Spleen (tissue), 11 donors: ENCODE measurements at regions not wholly inside any gene's neighbourhood (a gene's known extent, or its start where the extent isn't known, plus 50 kb on each side); places are given as distances from the start of the nearest gene placed in this dataset.

ENCODE experiments used
- DNase-seq: peaks from one replicate; pipeline ENCODE4 v3.0.0-alpha.2; 2020
- H3K27ac ChIP-seq, 8 donors: fragments of 200-600 bp; sonication (generic) in 7 of 8; 1 replicate in 4 of 8; 2 replicates in 4 of 8; pipeline versions ENCODE4 v1.5.0 to v1.8.0; 2016 to 2021; ENCODE audit warnings: inconsistent platforms in 4 of 8, mild to moderate bottlenecking in 4 of 8, moderate library complexity in 1 of 8
- H3K27me3 ChIP-seq, 7 donors: fragments of 200-600 bp; sonication (generic) in 6 of 7; replicated peaks in 1 of 7; 1 replicate in 4 of 7; 2 replicates in 3 of 7; pipeline versions ENCODE4 v1.5.0 to v1.8.0; 2016 to 2021; ENCODE audit warnings: inconsistent platforms in 3 of 7, mild to moderate bottlenecking in 1 of 7
- H3K36me3 ChIP-seq, 6 donors: fragments of 200-600 bp; sonication (generic) in 5 of 6; 1 replicate in 4 of 6; 2 replicates in 2 of 6; pipeline versions ENCODE4 v1.5.0 to v1.8.0; 2016 to 2021; ENCODE audit warnings: inconsistent platforms in 2 of 6
- H3K4me1 ChIP-seq, 6 donors: fragments of 200-600 bp; sonication (generic) in 5 of 6; 1 replicate in 3 of 6; 2 replicates in 3 of 6; pipeline versions ENCODE4 v1.5.0 to v1.8.0; 2016 to 2021; ENCODE audit warnings: inconsistent platforms in 3 of 6
- H3K4me3 ChIP-seq, 8 donors: fragments of 200-600 bp; sonication (generic) in 7 of 8; 1 replicate in 4 of 8; 2 replicates in 4 of 8; pipeline versions ENCODE4 v1.5.0 to v1.8.0; 2016 to 2021; ENCODE audit warnings: inconsistent platforms in 4 of 8, mild to moderate bottlenecking in 4 of 8, moderate library complexity in 2 of 8
- H3K9me3 ChIP-seq, 8 donors: fragments of 200-600 bp; sonication (generic) in 7 of 8; 1 replicate in 4 of 8; 2 replicates in 4 of 8; pipeline versions ENCODE4 v1.5.0 to v1.8.0; 2016 to 2021; ENCODE audit warnings: inconsistent platforms in 4 of 8
- POLR2A ChIP-seq, 3 donors: fragments of 450-650 bp; IDR thresholded peaks; one replicate each; pipeline ENCODE4 v1.5.1; 2017; ENCODE audit warnings: antibody characterized with exemption in 3 of 3, mild to moderate bottlenecking in 1 of 3
- POLR2AphosphoS5 ChIP-seq, 3 donors: sonication (generic); formaldehyde crosslinking; IDR thresholded peaks; one replicate each; pipeline ENCODE4 v1.5.1; 2017; ENCODE audit warnings: antibody characterized with exemption in 3 of 3
- WGBS, 5 donors: extraction: QIAGEN DNeasy Blood & Tissue Kit in 3 of 5; methylation state at CpG; one replicate each; pipeline versions ENCODE4 v1.1.5 to v1.1.7; 2013 to 2018; 5-methylcytosine and 5-hydroxymethylcytosine counted together
- intact Hi-C: fragments of 100-400 bp; cut with DNase I; formaldehyde crosslinking; loops from one replicate; pipeline ENCODE4 v1.15.0; 2023; ENCODE audit warnings: low total_unique reads
- TF ChIP-seq, protein P1 (sequence below), 11 experiments: fragments of 200-600 bp in 7 of 11; fragments of 450-650 bp in 4 of 11; sonication (generic) in 4 of 11; IDR thresholded peaks in 8 of 11; conservative IDR thresholded peaks in 3 of 11; 1 replicate in 7 of 11; 2 replicates in 4 of 11; pipeline versions ENCODE4 v1.4.0 to v1.8.0; 2016 to 2021; ENCODE audit warnings: antibody characterized with exemption in 11 of 11, inconsistent platforms in 4 of 11, mild to moderate bottlenecking in 1 of 11
- donor health status: healthy with polysubstance abuse.
- donor health status: DM: no; HTN: no; CAD: no; lungs with moderate emphysema.
- donor health status: DM: no; HTN: no; CAD: no.
- donor health status: Bipolar disorder and iron deficiency.
- donor health status: healthy.
- donor health status: DM: no; HTN: no; CAD: no.
- donor health status: DM: yes; HTN: yes; CAD: no.

DNA sequence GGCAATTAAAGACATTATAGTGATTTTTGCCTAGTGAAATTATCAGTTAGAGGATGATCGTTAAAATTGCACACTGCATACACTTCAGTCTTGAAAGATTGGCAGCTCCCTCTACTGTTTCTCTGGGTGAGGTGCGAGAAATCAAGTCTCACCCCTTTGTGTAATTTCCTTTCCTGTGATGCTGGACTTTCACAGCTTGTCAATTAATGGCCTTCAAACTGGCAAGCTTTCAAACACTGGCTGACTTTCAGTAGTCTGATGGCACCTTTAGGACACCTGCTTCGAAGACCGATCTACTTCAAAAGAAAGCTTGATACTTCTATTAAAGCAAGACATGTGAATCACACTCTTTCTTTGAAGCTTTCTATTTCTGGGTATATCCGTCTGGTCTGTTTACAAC is 706.7 kb upstream of the PTPRD start:
- intact Hi-C loops: no loop called here
- H3K27me3 ChIP-seq: no peaks in the 10 kb centered on the region
- H3K9me3 ChIP-seq: no peaks in the 10 kb centered on the region
- no peaks in the 10 kb centered on the region for H3K4me1 ChIP-seq
- H3K4me3 ChIP-seq: no peak overlapping the region
- H3K27ac ChIP-seq: no peak overlapping the region
- WGBS, 5 donors: 26 to 38% (median 32%) methylated on average over 5 of the region's 5 CpGs
- TF ChIP-seq POLR2AphosphoS5 (IDR thresholded peaks at IDR 0.05) (no peak), POLR2A (IDR thresholded peaks at IDR 0.05) (no peak)
- TF ChIP-seq, protein P1, sequence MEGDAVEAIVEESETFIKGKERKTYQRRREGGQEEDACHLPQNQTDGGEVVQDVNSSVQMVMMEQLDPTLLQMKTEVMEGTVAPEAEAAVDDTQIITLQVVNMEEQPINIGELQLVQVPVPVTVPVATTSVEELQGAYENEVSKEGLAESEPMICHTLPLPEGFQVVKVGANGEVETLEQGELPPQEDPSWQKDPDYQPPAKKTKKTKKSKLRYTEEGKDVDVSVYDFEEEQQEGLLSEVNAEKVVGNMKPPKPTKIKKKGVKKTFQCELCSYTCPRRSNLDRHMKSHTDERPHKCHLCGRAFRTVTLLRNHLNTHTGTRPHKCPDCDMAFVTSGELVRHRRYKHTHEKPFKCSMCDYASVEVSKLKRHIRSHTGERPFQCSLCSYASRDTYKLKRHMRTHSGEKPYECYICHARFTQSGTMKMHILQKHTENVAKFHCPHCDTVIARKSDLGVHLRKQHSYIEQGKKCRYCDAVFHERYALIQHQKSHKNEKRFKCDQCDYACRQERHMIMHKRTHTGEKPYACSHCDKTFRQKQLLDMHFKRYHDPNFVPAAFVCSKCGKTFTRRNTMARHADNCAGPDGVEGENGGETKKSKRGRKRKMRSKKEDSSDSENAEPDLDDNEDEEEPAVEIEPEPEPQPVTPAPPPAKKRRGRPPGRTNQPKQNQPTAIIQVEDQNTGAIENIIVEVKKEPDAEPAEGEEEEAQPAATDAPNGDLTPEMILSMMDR (IDR thresholded peaks at IDR 0.05 in 8 of 11, conservative IDR thresholded peaks at IDR 0.05 in 3 of 11): no peak
- no peak for DNase-seq
- no peaks in the 10 kb centered on the region for H3K36me3 ChIP-seq

DNA sequence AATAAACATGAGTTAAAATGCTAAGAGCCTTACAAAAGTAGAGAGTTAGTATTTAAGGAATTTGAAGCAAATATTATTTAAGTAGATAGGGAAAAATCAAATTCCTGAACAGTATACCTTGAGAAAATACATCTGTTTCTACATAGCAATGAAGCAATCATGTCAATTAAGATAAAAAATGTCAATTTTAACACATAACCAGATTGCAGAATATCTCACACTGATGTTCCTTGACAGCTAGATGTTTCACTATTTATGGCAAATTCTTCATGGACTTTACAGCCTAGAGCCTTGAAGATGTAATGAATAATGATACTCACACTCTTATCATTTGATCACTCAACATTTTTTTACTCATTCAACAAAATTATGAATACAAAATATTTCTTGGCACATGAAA is 708.2 kb upstream of the PTPRD start:
- no peak for DNase-seq
- intact Hi-C loops: no loop called here
- TF ChIP-seq POLR2A (IDR thresholded peaks at IDR 0.05): no peak
- TF ChIP-seq, protein P1 (IDR thresholded peaks at IDR 0.05 in 8 of 11, conservative IDR thresholded peaks at IDR 0.05 in 3 of 11): no peak
- TF ChIP-seq POLR2AphosphoS5 (IDR thresholded peaks at IDR 0.05): no peak
- no peaks in the 10 kb centered on the region for H3K9me3 ChIP-seq
- no peak overlapping the region for H3K27ac ChIP-seq
- no peak overlapping the region for H3K4me3 ChIP-seq
- no peaks in the 10 kb centered on the region for H3K4me1 ChIP-seq
- no peaks in the 10 kb centered on the region for H3K36me3 ChIP-seq
- H3K27me3 ChIP-seq: no peaks in the 10 kb centered on the region

DNA sequence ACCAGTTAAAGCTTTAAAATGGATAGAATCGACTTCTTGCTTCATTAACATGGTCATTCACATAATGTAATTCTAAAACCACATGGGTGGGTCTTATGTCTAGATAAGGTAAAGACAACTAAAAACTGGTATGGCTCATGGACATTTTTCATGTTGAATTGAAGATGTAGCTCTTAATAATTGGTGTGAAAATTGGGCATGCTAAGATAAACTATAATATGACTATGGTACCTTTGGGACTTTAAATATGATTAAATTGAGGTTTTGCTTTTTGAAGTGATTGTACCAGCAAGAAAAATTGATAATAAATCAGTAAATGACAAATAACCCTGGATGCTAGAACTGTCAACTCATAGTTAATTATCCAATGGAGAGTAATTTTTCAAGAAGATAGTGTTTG is 710.7 kb upstream of the PTPRD start:
- H3K9me3 ChIP-seq: no peaks in the 10 kb centered on the region
- no peak for DNase-seq
- H3K4me1 ChIP-seq: no peaks in the 10 kb centered on the region
- TF ChIP-seq POLR2AphosphoS5 (IDR thresholded peaks at IDR 0.05): no peak
- TF ChIP-seq, protein P1 (IDR thresholded peaks at IDR 0.05 in 8 of 11, conservative IDR thresholded peaks at IDR 0.05 in 3 of 11): no peak
- intact Hi-C loops: no loop called here
- H3K4me3 ChIP-seq: no peak overlapping the region
- H3K27ac ChIP-seq: no peak overlapping the region
- 58 to 71% (median 65%) methylated on average over 1 of the region's 1 CpG for WGBS, 5 donors
- no peaks in the 10 kb centered on the region for H3K36me3 ChIP-seq
- H3K27me3 ChIP-seq: no peaks in the 10 kb centered on the region

DNA sequence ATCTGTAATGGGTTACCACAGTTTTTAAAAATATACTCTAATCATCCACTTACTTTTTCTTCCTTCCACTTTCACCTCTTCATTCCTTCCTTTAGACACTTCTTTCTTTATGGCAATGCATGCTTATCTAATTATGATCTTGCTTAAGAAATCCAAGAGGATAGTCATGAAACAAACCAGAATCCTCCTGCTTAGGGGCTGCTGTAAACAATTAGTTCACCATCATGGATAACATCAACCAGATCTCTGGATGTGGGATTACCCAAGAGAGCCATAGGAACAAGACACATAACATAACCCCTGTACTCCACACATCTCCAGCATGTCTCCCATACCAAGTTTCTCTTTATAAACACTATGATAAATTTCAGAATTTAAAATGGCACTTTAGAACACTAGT is 713.4 kb upstream of the PTPRD start:
- no peaks in the 10 kb centered on the region for H3K36me3 ChIP-seq
- no peak for DNase-seq
- H3K4me3 ChIP-seq: no peak overlapping the region
- no peaks in the 10 kb centered on the region for H3K27me3 ChIP-seq
- intact Hi-C loops: no loop called here
- no peak for TF ChIP-seq POLR2A (IDR thresholded peaks at IDR 0.05)
- no peak for TF ChIP-seq POLR2AphosphoS5 (IDR thresholded peaks at IDR 0.05)
- TF ChIP-seq, protein P1 (IDR thresholded peaks at IDR 0.05 in 8 of 11, conservative IDR thresholded peaks at IDR 0.05 in 3 of 11): no peak
- no peaks in the 10 kb centered on the region for H3K4me1 ChIP-seq
- H3K27ac ChIP-seq: no peak overlapping the region
- peaks cover 0 to 13% (median 0%) of the 10 kb centered on the region in 8 donors for H3K9me3 ChIP-seq
